ENCODE measurements at regions not wholly inside any gene's neighbourhood (a gene's known extent, or its start where the extent isn't known, plus 50 kb on each side); places are given as distances from the start of the nearest gene placed in this dataset.

GRCh38 chr11:127218275-127218608 lies 217.7 kb upstream of the KIRREL3 start:
- CTCF ChIA-PET, result no interaction called here
- Histone ChIP-seq H4K20me1 (ENCODE audit: insufficient read depth) (no peaks in the 10 kb centered on the region), H3K9ac (no peak overlapping the region), H2AFZ (ENCODE audit: low read depth) (no peak overlapping the region), H3F3A (replicated peaks; ENCODE audit: insufficient read depth) (no peaks in the 10 kb centered on the region), H3K36me3 (replicated peaks in 1 of 2; ENCODE audit: control insufficient read depth in 1 of 2, insufficient read depth in 2 of 2, low read length in 1 of 2) (no peaks in the 10 kb centered on the region), H3K9me3 (no peaks in the 10 kb centered on the region), H3K4me2 (no peak overlapping the region), H3K79me2 (ENCODE audit: insufficient read depth) (no peaks in the 10 kb centered on the region), H3K4me1 (ENCODE audit: control insufficient read depth in 1 of 2, insufficient read depth in 2 of 2, low read depth in 1 of 2, low read length in 1 of 2) (no peaks in the 10 kb centered on the region), H3K27ac (ENCODE audit: low read depth in 2 of 2, low read length in 1 of 2) (no peak overlapping the region), H3K27me3 (ENCODE audit: insufficient read depth) (no peaks in the 10 kb centered on the region; the same call in 1 of the 2 replicates), H3K4me3 (ENCODE audit: low read depth in 2 of 2, low read length in 1 of 2) (no peak overlapping the region), H3K9me2 (no peaks in the 10 kb centered on the region)
- WGBS (ENCODE audit: low lambda C conversion rate), result 47% methylated on average over 3 of the region's 3 CpGs
- no peak for DNase-seq
- TF ChIP-seq NRF1 (IDR thresholded peaks at IDR 0.05; ENCODE audit: low read depth, low read length), result no peak
- TF ChIP-seq RAD21 (IDR thresholded peaks at IDR 0.05; ENCODE audit: low read length), result no peak
- no peak for TF ChIP-seq TCF12 (IDR thresholded peaks at IDR 0.05)
- TF ChIP-seq, protein P1, sequence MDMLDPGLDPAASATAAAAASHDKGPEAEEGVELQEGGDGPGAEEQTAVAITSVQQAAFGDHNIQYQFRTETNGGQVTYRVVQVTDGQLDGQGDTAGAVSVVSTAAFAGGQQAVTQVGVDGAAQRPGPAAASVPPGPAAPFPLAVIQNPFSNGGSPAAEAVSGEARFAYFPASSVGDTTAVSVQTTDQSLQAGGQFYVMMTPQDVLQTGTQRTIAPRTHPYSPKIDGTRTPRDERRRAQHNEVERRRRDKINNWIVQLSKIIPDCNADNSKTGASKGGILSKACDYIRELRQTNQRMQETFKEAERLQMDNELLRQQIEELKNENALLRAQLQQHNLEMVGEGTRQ (IDR thresholded peaks at IDR 0.05; ENCODE audit: borderline replicate concordance, low read depth, low read length), result no peak
- no peak for TF ChIP-seq ZBTB33 (IDR thresholded peaks at IDR 0.05; ENCODE audit: borderline replicate concordance, low read depth)
- TF ChIP-seq GATA2 (CRISPR knock-in tag; IDR thresholded peaks at IDR 0.05), result no peak
- no peak for TF ChIP-seq TEAD4 (IDR thresholded peaks at IDR 0.05; ENCODE audit: borderline replicate concordance, insufficient read depth)
- no peak for TF ChIP-seq TAF1 (IDR thresholded peaks at IDR 0.05; ENCODE audit: borderline replicate concordance, low read depth, low read length)
- TF ChIP-seq RCOR1 (IDR thresholded peaks at IDR 0.05; ENCODE audit: low read length), result no peak
- no peak for TF ChIP-seq EP300 (IDR thresholded peaks at IDR 0.05; ENCODE audit: borderline replicate concordance in 1 of 2, low read depth in 1 of 2, low read length in 1 of 2)
- TF ChIP-seq FOSL2 (IDR thresholded peaks at IDR 0.05; ENCODE audit: borderline replicate concordance, low read depth), result no peak
- TF ChIP-seq EZH2phosphoT487 (IDR thresholded peaks at IDR 0.05; ENCODE audit: borderline replicate concordance, low read depth), result no peak
- no peak for TF ChIP-seq POLR2AphosphoS5 (IDR thresholded peaks at IDR 0.05; ENCODE audit: low read depth, low read length)
- POLR2A ChIA-PET, result no interaction called here

DNA sequence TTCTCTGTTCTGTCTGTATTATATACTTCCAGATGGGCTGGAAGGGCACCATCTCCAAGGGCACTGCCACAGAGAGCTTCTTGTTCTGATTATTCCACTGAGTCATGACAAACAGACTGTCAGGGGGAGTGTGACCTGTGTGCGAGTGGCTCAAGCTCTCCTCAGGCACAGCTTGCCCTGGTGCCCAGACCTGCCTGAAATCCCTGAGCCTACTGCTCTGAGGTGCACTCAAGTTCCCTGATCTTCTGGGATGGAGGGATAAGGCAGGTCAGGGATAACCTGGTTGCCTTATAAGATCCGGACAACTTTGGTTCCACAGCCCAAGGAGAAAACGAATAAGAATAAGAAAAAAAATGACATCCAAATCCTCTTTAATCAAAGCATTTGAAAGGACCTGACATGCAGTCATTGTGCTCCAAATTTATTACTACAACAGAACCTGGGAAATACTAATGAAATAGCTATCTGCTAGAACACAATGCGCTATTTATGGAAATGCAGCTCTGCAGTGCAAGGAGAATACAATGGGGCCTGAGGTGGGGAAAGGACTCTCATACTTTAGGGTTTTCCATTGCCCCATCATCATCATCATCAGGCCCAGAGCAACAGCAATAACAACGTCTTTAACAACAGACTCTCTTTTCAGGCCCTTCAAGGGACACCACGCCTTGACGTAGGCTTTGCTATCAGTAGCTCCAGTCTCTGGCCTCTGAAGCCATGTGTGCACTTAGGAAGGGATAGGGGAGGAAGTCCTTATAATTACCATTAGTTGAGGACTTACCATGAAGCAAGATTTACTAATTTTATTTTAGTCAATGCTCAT lies 217.1 kb upstream of the KIRREL3 start:
- Histone ChIP-seq H3K4me1 (ENCODE audit: control insufficient read depth in 1 of 2, insufficient read depth in 2 of 2, low read depth in 1 of 2, low read length in 1 of 2) (no peaks in the 10 kb centered on the region), H2AFZ (ENCODE audit: low read depth) (no peak overlapping the region), H3K4me2 (no peak overlapping the region), H3K27ac (ENCODE audit: low read depth in 2 of 2, low read length in 1 of 2) (no peak overlapping the region), H3K4me3 (ENCODE audit: low read depth in 2 of 2, low read length in 1 of 2) (no peak overlapping the region), H3K36me3 (replicated peaks in 1 of 2; ENCODE audit: control insufficient read depth in 1 of 2, insufficient read depth in 2 of 2, low read length in 1 of 2) (no peaks in the 10 kb centered on the region), H4K20me1 (ENCODE audit: insufficient read depth) (no peaks in the 10 kb centered on the region), H3F3A (replicated peaks; ENCODE audit: insufficient read depth) (no peaks in the 10 kb centered on the region), H3K79me2 (ENCODE audit: insufficient read depth) (no peaks in the 10 kb centered on the region), H3K9ac (no peak overlapping the region), H3K27me3 (ENCODE audit: insufficient read depth) (no peaks in the 10 kb centered on the region; the same call in 1 of the 2 replicates), H3K9me3 (no peaks in the 10 kb centered on the region), H3K9me2 (no peaks in the 10 kb centered on the region)
- CTCF ChIA-PET, result no interaction called here
- TF ChIP-seq, protein P2, sequence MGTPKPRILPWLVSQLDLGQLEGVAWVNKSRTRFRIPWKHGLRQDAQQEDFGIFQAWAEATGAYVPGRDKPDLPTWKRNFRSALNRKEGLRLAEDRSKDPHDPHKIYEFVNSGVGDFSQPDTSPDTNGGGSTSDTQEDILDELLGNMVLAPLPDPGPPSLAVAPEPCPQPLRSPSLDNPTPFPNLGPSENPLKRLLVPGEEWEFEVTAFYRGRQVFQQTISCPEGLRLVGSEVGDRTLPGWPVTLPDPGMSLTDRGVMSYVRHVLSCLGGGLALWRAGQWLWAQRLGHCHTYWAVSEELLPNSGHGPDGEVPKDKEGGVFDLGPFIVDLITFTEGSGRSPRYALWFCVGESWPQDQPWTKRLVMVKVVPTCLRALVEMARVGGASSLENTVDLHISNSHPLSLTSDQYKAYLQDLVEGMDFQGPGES (IDR thresholded peaks at IDR 0.05; ENCODE audit: low read depth, low read length), result no peak
- TF ChIP-seq FOXM1 (IDR thresholded peaks at IDR 0.05; ENCODE audit: low read depth) (no peak), YY1 (IDR thresholded peaks at IDR 0.05; ENCODE audit: low read depth) (no peak), MXI1 (IDR thresholded peaks at IDR 0.05; ENCODE audit: low read depth, low read length) (no peak), TCF12 (IDR thresholded peaks at IDR 0.05) (no peak), ELF1 (IDR thresholded peaks at IDR 0.05) (no peak), CHD2 (IDR thresholded peaks at IDR 0.05; ENCODE audit: low read length, partially characterized antibody) (no peak), FOSL2 (IDR thresholded peaks at IDR 0.05; ENCODE audit: borderline replicate concordance, low read depth) (no peak), NFIC (IDR thresholded peaks at IDR 0.05; ENCODE audit: borderline replicate concordance) (no peak)
- DNase-seq, result no peak
- POLR2A ChIA-PET, result no interaction called here
- WGBS (ENCODE audit: low lambda C conversion rate), result 58% methylated on average over 6 of the region's 7 CpGs

Measured in SK-N-SH (cell line).